Stomach (tissue), 4 donors: ENCODE measurements at regions not wholly inside any gene's neighbourhood (a gene's known extent, or its start where the extent isn't known, plus 50 kb on each side); places are given as distances from the start of the nearest gene placed in this dataset.

Experiments
- EP300 ChIP-seq: sonication (generic); formaldehyde crosslinking; IDR thresholded peaks from one replicate; pipeline ENCODE4 v1.6.1; 2017; ENCODE audit warnings: antibody characterized with exemption
- POLR2A ChIP-seq, 4 donors: fragments of 450-650 bp; IDR thresholded peaks; one replicate each; pipeline ENCODE4 v1.6.1; 2016; ENCODE audit warnings: antibody characterized with exemption in 4 of 4, control low read depth in 2 of 4, mild to moderate bottlenecking in 1 of 4, moderate library complexity in 1 of 4
- POLR2AphosphoS5 ChIP-seq, 3 donors: sonication (generic); formaldehyde crosslinking; IDR thresholded peaks; one replicate each; pipeline ENCODE4 v1.6.1; 2016; ENCODE audit warnings: antibody characterized with exemption in 3 of 3
- TF ChIP-seq, protein P1 (sequence below), 7 experiments: fragments of 450-650 bp in 4 of 7; fragments of 200-600 bp in 3 of 7; sonication (generic) in 3 of 7; IDR thresholded peaks; one replicate each; pipeline ENCODE4 v1.5.1; 2016 to 2019; ENCODE audit warnings: antibody characterized with exemption in 7 of 7, control low read depth in 2 of 7, mild to moderate bottlenecking in 1 of 7

DNA sequence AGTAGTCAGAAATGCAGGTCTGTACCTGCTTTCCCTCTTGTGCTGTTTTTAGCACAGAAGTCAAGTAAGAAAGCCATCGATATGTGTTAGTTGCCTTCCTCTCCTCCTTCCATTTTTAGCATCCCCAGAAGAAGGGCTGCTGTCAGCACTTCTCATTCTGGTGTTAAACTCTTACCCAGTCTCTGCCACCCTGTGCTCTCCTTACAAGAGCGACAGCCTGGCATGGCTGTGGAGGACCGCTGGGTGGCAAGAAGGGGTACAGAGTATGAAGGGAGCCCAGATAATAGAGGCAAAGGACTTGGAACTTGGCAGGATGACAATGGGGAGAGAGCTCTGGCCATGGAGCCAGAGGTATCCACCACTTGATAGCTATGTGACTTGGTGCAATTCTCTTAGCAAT lies 103.5 kb downstream of the RPS24 start:
- TF ChIP-seq, protein P1, sequence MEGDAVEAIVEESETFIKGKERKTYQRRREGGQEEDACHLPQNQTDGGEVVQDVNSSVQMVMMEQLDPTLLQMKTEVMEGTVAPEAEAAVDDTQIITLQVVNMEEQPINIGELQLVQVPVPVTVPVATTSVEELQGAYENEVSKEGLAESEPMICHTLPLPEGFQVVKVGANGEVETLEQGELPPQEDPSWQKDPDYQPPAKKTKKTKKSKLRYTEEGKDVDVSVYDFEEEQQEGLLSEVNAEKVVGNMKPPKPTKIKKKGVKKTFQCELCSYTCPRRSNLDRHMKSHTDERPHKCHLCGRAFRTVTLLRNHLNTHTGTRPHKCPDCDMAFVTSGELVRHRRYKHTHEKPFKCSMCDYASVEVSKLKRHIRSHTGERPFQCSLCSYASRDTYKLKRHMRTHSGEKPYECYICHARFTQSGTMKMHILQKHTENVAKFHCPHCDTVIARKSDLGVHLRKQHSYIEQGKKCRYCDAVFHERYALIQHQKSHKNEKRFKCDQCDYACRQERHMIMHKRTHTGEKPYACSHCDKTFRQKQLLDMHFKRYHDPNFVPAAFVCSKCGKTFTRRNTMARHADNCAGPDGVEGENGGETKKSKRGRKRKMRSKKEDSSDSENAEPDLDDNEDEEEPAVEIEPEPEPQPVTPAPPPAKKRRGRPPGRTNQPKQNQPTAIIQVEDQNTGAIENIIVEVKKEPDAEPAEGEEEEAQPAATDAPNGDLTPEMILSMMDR (IDR thresholded peaks at IDR 0.05), result no peak
- TF ChIP-seq POLR2A (IDR thresholded peaks at IDR 0.05) (no peak), EP300 (no peak), POLR2AphosphoS5 (IDR thresholded peaks at IDR 0.05) (no peak)
